GM20000 (cell line): ENCODE measurements at regions not wholly inside any gene's neighbourhood (a gene's known extent, or its start where the extent isn't known, plus 50 kb on each side); places are given as distances from the start of the nearest gene placed in this dataset.

Experiments used
- DNase-seq: peaks from one replicate; pipeline ENCODE4 v3.0.0; 2012; ENCODE audit warnings: low spot score
- TF ChIP-seq, protein P1 (sequence below): IDR thresholded peaks from 2 replicates; pipeline ENCODE4 v1.5.1; 2012; ENCODE audit warnings: mild to moderate bottlenecking, control low read depth; ENCODE audit errors: extremely low read depth, missing control alignments

DNA sequence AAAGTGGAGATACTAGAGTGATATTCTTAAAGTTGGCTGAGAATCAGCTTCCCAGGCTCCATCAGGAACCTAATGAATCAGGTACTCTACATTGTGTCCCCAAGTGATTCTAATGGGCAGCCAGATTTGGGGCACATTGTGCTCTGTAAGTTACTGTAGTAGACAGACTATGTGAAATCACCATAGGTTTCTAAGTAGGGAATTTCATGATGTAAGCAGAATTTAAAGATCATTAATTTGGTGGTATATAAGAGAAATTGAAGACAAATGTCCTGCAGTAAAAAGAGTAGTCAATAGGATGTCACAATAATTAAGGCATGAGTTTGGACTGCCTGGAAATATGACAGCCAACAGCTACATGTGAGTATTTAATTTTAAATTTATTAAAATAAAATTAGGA lies 602.4 kb upstream of the ACVR2A start:
- DNase-seq = no peak
- TF ChIP-seq, protein P1, sequence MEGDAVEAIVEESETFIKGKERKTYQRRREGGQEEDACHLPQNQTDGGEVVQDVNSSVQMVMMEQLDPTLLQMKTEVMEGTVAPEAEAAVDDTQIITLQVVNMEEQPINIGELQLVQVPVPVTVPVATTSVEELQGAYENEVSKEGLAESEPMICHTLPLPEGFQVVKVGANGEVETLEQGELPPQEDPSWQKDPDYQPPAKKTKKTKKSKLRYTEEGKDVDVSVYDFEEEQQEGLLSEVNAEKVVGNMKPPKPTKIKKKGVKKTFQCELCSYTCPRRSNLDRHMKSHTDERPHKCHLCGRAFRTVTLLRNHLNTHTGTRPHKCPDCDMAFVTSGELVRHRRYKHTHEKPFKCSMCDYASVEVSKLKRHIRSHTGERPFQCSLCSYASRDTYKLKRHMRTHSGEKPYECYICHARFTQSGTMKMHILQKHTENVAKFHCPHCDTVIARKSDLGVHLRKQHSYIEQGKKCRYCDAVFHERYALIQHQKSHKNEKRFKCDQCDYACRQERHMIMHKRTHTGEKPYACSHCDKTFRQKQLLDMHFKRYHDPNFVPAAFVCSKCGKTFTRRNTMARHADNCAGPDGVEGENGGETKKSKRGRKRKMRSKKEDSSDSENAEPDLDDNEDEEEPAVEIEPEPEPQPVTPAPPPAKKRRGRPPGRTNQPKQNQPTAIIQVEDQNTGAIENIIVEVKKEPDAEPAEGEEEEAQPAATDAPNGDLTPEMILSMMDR = no peak

DNA sequence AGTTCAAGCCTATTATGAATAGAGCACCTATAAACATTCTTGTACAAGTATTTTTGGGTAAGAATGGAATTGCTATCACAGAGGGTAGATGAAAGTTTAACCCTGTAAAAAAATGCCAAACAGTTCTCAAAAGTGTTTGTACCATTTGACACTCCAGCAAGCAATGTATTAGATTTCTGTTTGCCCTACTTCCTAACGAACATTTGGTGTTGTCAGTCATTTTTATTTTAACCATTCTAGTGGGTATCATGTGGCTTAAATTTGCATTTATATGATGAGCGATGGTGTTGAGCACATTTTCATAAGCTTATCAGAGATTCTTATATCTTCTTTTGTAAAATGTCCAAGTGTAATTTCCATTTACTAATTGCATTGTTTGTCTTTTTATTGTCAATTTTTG lies 608.2 kb upstream of the ACVR2A start:
- no peak for DNase-seq

DNA sequence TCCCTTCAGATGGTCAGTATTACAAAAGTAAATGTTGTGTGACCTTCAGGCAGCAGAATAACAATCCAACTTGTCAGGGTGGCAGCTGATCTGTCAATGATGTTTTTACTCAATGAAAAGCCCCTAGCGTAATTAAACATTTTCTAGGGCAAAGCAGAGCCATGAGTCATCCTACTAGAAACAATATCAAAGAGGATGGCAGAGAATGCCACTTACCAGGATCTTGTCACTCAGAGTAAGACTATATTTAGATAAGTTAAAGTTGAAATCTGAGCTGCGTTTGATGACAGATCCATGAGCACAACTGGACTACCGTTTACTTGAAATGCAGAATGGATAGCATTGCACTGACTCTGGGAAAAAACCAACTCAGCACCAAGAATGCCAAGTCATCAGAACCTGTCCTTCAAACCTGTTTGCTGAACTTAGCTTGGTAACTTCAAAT lies 612.6 kb upstream of the ACVR2A start:
- TF ChIP-seq, protein P1 = no peak

More for the DNA sequence above, 608.2 kb upstream of the ACVR2A start:
- TF ChIP-seq, protein P1 = no peak

DNA sequence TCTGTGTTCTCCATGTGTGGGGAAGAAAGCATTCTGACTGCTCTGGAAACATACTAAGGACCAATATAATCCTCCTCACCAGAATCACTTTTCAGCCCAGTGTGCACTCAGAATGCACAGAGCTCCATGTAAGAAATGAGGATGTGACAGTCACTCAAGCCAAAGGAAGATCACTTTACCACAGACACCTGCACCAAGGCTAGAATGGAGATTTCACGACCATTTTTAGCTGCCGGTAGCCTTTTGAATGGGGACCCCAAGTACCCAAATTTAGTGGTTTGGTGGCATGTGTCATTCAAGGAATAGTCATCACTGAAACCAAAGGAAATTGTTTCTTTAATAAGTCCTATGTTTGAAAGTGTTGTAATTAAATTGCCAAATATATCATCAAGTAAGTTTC lies 613.2 kb upstream of the ACVR2A start:
- no peak for DNase-seq
- TF ChIP-seq, protein P1 = no peak

More for the DNA sequence above, 612.6 kb upstream of the ACVR2A start:
- DNase-seq = no peak

DNA sequence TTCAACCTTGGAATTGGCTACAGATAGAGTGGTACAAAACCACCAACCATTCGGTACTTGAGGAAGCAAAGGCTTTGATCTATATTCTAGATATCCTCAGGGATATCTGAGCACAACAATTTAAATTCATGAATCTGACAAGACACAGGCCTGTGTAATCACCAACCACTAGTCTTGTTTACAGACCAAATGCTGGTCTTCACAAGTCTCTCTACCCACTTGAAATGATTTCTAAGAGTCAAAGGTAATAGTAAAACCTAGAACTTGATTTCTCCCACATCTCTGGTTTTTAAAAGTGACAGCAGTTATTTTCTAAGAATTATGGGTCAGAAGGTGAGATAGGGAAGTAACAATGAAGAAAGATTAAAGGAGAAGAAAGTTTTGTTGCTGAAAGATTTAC lies 613.7 kb upstream of the ACVR2A start:
- DNase-seq = no peak
- TF ChIP-seq, protein P1 = no peak

DNA sequence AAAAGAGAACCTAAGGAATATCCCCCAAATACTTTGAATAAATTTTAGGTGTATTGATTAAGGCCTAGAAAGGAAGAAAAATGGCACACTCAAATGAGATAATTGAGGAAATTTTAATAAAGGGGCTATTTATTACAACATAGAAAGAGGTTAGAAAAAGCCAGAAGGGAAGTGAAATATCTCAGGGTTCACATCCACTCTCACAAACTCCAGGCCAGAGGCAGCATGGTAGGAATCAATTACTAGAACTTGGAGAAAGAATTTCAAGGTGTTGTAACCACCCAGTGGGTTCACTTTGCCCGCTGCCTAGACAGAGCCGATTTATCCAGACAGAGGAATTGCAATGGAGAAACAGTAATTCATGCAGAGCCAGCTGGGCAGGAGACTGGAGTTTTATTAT lies 617.5 kb upstream of the ACVR2A start:
- TF ChIP-seq, protein P1 = no peak
- DNase-seq = no peak

DNA sequence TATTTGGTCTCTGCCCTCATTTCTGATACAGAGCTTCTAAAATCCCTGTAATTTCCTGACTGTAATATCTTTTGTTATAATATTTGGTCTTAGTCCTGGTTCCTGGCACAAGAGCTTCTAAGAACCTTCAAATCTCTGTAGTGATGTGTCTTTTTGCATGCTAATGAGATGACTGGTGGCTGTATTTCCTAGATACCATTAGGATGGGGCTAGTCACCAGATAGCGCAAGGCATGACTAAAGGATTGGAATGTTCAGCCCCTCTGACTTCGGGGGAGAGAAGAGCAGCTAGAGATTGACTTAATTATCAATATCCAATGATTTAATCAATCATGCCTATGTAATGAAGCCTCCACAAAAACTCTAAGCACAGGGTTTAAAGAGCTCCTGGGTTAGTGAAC lies 620.8 kb upstream of the ACVR2A start:
- TF ChIP-seq, protein P1 = no peak
- no peak for DNase-seq
